ENCODE measurements at regions not wholly inside any gene's neighbourhood (a gene's known extent, or its start where the extent isn't known, plus 50 kb on each side); places are given as distances from the start of the nearest gene placed in this dataset.

GRCh38 chr3:94414418-94414817 lies 351.6 kb downstream of the NSUN3 start:
- TF ChIP-seq, protein P1, sequence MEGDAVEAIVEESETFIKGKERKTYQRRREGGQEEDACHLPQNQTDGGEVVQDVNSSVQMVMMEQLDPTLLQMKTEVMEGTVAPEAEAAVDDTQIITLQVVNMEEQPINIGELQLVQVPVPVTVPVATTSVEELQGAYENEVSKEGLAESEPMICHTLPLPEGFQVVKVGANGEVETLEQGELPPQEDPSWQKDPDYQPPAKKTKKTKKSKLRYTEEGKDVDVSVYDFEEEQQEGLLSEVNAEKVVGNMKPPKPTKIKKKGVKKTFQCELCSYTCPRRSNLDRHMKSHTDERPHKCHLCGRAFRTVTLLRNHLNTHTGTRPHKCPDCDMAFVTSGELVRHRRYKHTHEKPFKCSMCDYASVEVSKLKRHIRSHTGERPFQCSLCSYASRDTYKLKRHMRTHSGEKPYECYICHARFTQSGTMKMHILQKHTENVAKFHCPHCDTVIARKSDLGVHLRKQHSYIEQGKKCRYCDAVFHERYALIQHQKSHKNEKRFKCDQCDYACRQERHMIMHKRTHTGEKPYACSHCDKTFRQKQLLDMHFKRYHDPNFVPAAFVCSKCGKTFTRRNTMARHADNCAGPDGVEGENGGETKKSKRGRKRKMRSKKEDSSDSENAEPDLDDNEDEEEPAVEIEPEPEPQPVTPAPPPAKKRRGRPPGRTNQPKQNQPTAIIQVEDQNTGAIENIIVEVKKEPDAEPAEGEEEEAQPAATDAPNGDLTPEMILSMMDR (IDR thresholded peaks at IDR 0.05; ENCODE audit: low read depth, low read length, missing control alignments): no peak
- in situ Hi-C loops (cut with HindIII; ENCODE audit: low sequenced_read_pairs): loop anchor here (10.0 kb wide), 1 partner anchor 60 kb away; no protein-coding TSS in a partner anchor
- H3K4me3 ChIP-seq (ENCODE audit: low read depth, low read length): no peak overlapping the region
- DNase-seq (ENCODE audit: low read depth): no peak

- in situ Hi-C loops (cut with HindIII; ENCODE audit: low sequenced_read_pairs): loop anchor here (10.0 kb wide), 1 partner anchor 62 kb away; no protein-coding TSS in a partner anchor
- DNase-seq (ENCODE audit: low read depth): no peak
- H3K4me3 ChIP-seq (ENCODE audit: low read depth, low read length): no peak overlapping the region
- TF ChIP-seq, protein P1 (IDR thresholded peaks at IDR 0.05; ENCODE audit: low read depth, low read length, missing control alignments): no peak
Measured at GRCh38 chr3:94416768-94417167, 353.9 kb downstream of the NSUN3 start.

GRCh38 chr3:94417963-94418455 lies 355.1 kb downstream of the NSUN3 start:
- no peak for DNase-seq (ENCODE audit: low read depth)
- in situ Hi-C loops (cut with HindIII; ENCODE audit: low sequenced_read_pairs): loop anchor here (10.0 kb wide), 1 partner anchor 63 kb away; no protein-coding TSS in a partner anchor
- no peak overlapping the region for H3K4me3 ChIP-seq (ENCODE audit: low read depth, low read length)
- TF ChIP-seq, protein P1 (IDR thresholded peaks at IDR 0.05; ENCODE audit: low read depth, low read length, missing control alignments): no peak

- in situ Hi-C loops (cut with HindIII; ENCODE audit: low sequenced_read_pairs): no loop called here
- peak; percentile 36 for DNase-seq (ENCODE audit: low read depth)
- TF ChIP-seq, protein P1 (IDR thresholded peaks at IDR 0.05; ENCODE audit: low read depth, low read length, missing control alignments): no peak
- no peak overlapping the region for H3K4me3 ChIP-seq (ENCODE audit: low read depth, low read length)
Measured at GRCh38 chr3:94420931-94421330, 358.1 kb downstream of the NSUN3 start.

DNA sequence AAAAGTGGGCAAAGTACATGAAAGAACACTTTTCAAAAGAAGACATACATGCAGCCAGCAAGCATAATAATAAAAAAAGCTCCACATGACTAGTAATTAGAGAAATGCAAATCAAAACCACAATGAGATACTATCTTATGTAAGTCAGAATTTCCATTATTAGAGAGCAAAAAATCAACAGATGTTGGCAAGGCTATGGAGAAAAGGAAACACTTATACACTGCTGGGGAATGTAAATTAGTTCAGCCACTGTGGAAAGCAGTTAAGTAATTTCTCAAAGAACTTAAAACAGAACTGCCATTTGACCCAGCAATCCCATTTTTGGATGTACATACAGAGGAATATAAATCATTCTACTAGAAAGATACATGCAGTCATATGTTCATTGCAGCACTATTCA lies 360.7 kb downstream of the NSUN3 start:
- in situ Hi-C loops (cut with HindIII; ENCODE audit: low sequenced_read_pairs): no loop called here
- peak; percentile 62 for DNase-seq (ENCODE audit: low read depth)

GRCh38 chr3:94429517-94429916 lies 366.7 kb downstream of the NSUN3 start:
- in situ Hi-C loops (cut with HindIII; ENCODE audit: low sequenced_read_pairs): no loop called here
- H3K4me3 ChIP-seq (ENCODE audit: low read depth, low read length): no peak overlapping the region
- no peak for DNase-seq (ENCODE audit: low read depth)
- TF ChIP-seq, protein P1 (IDR thresholded peaks at IDR 0.05; ENCODE audit: low read depth, low read length, missing control alignments): no peak

More for the DNA sequence above, 360.7 kb downstream of the NSUN3 start:
- no peak overlapping the region for H3K4me3 ChIP-seq (ENCODE audit: low read depth, low read length)
- TF ChIP-seq, protein P1 (IDR thresholded peaks at IDR 0.05; ENCODE audit: low read depth, low read length, missing control alignments): no peak

Measured in astrocyte of the cerebellum (primary cell).